ENCODE measurements at regions not wholly inside any gene's neighbourhood (a gene's known extent, or its start where the extent isn't known, plus 50 kb on each side); places are given as distances from the start of the nearest gene placed in this dataset.

DNA sequence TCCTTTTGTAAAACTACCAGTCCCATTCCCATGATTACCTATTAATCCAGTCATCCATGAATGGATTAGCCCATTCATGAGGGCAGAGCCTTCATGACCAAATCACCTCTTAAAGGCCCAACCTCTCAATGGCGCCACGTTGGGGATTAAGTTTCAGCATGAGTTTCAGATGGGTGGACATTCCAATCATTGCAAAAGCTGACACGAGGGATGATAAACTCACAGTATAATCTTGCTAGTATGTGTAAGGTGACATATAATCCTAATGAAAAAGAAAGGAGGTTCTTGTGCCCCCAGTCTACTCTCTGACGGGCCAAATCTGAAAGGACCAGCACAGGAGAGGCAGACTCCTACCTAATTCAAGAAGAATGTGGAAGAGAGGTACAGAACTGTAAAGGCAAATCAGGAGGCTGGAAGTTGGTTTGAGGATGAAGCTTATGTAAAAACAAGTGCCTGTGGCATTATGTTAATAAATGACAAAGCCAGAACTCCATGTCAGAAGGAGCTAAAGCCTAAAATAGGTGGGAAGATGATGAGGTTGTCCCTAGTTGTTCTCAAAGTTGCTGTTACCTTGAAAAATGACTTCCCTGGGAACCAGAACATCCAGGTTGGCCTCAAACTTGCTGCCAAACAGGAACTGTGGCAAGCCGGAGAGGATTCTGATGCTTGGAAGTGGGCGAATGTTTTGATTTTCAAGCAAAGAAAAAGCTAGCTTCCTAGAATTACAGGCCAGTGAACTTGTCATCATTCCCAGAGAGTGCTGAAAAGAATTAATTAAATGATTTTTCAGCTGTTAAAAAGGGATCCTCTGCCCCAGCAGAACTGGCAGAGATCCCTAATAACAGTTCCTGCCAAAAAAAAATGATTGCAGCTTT lies 106.5 kb upstream of the TIAM2 start:
- TF ChIP-seq POLR2AphosphoS2 (IDR thresholded peaks at IDR 0.05; ENCODE audit: low read depth, low read length) (no peak), EZH2 (IDR thresholded peaks at IDR 0.05; ENCODE audit: borderline replicate concordance, control insufficient read depth, low read depth, low read length) (no peak), RAD51 (IDR thresholded peaks at IDR 0.05) (no peak), HDAC2 (IDR thresholded peaks at IDR 0.05) (no peak), MXI1 (IDR thresholded peaks at IDR 0.05; ENCODE audit: low read depth, low read length) (no peak), TARDBP (IDR thresholded peaks at IDR 0.05; ENCODE audit: borderline replicate concordance) (no peak), ZNF274 (IDR thresholded peaks at IDR 0.05; ENCODE audit: insufficient read depth, insufficient read length) (no peak), TCF12 (IDR thresholded peaks at IDR 0.05; ENCODE audit: low read depth, low read length) (no peak)
- TF ChIP-seq, protein P1, sequence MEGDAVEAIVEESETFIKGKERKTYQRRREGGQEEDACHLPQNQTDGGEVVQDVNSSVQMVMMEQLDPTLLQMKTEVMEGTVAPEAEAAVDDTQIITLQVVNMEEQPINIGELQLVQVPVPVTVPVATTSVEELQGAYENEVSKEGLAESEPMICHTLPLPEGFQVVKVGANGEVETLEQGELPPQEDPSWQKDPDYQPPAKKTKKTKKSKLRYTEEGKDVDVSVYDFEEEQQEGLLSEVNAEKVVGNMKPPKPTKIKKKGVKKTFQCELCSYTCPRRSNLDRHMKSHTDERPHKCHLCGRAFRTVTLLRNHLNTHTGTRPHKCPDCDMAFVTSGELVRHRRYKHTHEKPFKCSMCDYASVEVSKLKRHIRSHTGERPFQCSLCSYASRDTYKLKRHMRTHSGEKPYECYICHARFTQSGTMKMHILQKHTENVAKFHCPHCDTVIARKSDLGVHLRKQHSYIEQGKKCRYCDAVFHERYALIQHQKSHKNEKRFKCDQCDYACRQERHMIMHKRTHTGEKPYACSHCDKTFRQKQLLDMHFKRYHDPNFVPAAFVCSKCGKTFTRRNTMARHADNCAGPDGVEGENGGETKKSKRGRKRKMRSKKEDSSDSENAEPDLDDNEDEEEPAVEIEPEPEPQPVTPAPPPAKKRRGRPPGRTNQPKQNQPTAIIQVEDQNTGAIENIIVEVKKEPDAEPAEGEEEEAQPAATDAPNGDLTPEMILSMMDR (IDR thresholded peaks at IDR 0.05 in 2 of 3, conservative IDR thresholded peaks at IDR 0.05 in 1 of 3; ENCODE audit: control insufficient read depth in 2 of 3, extremely low read depth in 1 of 3, insufficient read depth in 1 of 3, low read depth in 3 of 3, low read length in 3 of 3) = no peak
- TF ChIP-seq, protein P2, sequence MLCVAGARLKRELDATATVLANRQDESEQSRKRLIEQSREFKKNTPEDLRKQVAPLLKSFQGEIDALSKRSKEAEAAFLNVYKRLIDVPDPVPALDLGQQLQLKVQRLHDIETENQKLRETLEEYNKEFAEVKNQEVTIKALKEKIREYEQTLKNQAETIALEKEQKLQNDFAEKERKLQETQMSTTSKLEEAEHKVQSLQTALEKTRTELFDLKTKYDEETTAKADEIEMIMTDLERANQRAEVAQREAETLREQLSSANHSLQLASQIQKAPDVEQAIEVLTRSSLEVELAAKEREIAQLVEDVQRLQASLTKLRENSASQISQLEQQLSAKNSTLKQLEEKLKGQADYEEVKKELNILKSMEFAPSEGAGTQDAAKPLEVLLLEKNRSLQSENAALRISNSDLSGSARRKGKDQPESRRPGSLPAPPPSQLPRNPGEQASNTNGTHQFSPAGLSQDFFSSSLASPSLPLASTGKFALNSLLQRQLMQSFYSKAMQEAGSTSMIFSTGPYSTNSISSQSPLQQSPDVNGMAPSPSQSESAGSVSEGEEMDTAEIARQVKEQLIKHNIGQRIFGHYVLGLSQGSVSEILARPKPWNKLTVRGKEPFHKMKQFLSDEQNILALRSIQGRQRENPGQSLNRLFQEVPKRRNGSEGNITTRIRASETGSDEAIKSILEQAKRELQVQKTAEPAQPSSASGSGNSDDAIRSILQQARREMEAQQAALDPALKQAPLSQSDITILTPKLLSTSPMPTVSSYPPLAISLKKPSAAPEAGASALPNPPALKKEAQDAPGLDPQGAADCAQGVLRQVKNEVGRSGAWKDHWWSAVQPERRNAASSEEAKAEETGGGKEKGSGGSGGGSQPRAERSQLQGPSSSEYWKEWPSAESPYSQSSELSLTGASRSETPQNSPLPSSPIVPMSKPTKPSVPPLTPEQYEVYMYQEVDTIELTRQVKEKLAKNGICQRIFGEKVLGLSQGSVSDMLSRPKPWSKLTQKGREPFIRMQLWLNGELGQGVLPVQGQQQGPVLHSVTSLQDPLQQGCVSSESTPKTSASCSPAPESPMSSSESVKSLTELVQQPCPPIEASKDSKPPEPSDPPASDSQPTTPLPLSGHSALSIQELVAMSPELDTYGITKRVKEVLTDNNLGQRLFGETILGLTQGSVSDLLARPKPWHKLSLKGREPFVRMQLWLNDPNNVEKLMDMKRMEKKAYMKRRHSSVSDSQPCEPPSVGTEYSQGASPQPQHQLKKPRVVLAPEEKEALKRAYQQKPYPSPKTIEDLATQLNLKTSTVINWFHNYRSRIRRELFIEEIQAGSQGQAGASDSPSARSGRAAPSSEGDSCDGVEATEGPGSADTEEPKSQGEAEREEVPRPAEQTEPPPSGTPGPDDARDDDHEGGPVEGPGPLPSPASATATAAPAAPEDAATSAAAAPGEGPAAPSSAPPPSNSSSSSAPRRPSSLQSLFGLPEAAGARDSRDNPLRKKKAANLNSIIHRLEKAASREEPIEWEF (IDR thresholded peaks at IDR 0.05; ENCODE audit: insufficient replicate concordance, low read depth, low read length) = no peak

Data from GM12878 (cell line).